Heart left ventricle (tissue), 13 donors: ENCODE measurements at regions not wholly inside any gene's neighbourhood (a gene's known extent, or its start where the extent isn't known, plus 50 kb on each side); places are given as distances from the start of the nearest gene placed in this dataset.

Experiments used
- CTCF ChIP-seq, 12 donors: fragments of 200-600 bp; sonication (generic) in 4 of 12; IDR thresholded peaks; one replicate each; pipeline versions ENCODE4 v1.5.0 to v1.8.0; 2018 to 2022; ENCODE audit warnings: antibody characterized with exemption in 12 of 12, mild to moderate bottlenecking in 5 of 12
- POLR2A ChIP-seq, 2 donors: fragments of 450-650 bp; IDR thresholded peaks; one replicate each; pipeline ENCODE4 v1.6.1; 2017; ENCODE audit warnings: antibody characterized with exemption in 2 of 2, mild to moderate bottlenecking in 2 of 2, moderate library complexity in 2 of 2
- donor health status: ischemic (EF 13 %, LVEDD 7.1; RV severe dilation, severe dysfunction).
- donor health status: DM: no; HTN: yes; CAD: no.
- donor health status: DM: no; HTN: no; CAD: no.
- donor health status: ischemic (EF 25% LVEDD 6.9; RV normal size, moderate dysfunction).
- donor health status: ischemic (EF 25% LVEDD 5.7; RV mildly dilated, moderate dysfunction).
- donor health status: ischemic (EF 35%, LVEDD 5.7; RV mildly dilated, moderate dysfunction).
- donor health status: nonischemic (EF 11% LVEDD 7.7; RV severe dilation, severe dysfunction).
- donor health status: DM: yes; HTN: yes; CAD: no.
- donor health status: PGD.
- donor health status: ischemic (EF 29% LVEDD 5.4; RV normal size, mild dysfunction).
- donor health status: nonischemic (EF 23%, LVEDD 6.1; RV moderate dilation, normal function).

- TF ChIP-seq CTCF (IDR thresholded peaks at IDR 0.05) (no peak), POLR2A (IDR thresholded peaks at IDR 0.05) (no peak)
These were observed 852.4 kb upstream of the FANCL start for GRCh38 chr2:59093571-59093970.
